HEK293T (cell line): ENCODE measurements at regions not wholly inside any gene's neighbourhood (a gene's known extent, or its start where the extent isn't known, plus 50 kb on each side); places are given as distances from the start of the nearest gene placed in this dataset.

Source experiments
- BHLHE40 ChIP-seq: fragments of 450-650 bp; IDR thresholded peaks from 2 replicates; pipeline ENCODE4 v1.6.1; 2016; ENCODE audit warnings: mild to moderate bottlenecking, moderate library complexity, borderline replicate concordance
- FOXK2 ChIP-seq: fragments of 450-650 bp; IDR thresholded peaks from 2 replicates; pipeline ENCODE4 v1.6.1; 2016; ENCODE audit warnings: mild to moderate bottlenecking
- FOXM1 ChIP-seq: fragments of 450-650 bp; IDR thresholded peaks from 2 replicates; pipeline ENCODE4 v1.6.1; 2017; ENCODE audit warnings: mild to moderate bottlenecking, borderline replicate concordance
- HDGF ChIP-seq: fragments of 450-650 bp; IDR thresholded peaks from 2 replicates; pipeline ENCODE4 v1.6.1; 2017; ENCODE audit warnings: antibody characterized with exemption, borderline replicate concordance
- SP1 ChIP-seq: fragments of 450-650 bp; IDR thresholded peaks from 2 replicates; pipeline ENCODE4 v1.6.1; 2017

DNA sequence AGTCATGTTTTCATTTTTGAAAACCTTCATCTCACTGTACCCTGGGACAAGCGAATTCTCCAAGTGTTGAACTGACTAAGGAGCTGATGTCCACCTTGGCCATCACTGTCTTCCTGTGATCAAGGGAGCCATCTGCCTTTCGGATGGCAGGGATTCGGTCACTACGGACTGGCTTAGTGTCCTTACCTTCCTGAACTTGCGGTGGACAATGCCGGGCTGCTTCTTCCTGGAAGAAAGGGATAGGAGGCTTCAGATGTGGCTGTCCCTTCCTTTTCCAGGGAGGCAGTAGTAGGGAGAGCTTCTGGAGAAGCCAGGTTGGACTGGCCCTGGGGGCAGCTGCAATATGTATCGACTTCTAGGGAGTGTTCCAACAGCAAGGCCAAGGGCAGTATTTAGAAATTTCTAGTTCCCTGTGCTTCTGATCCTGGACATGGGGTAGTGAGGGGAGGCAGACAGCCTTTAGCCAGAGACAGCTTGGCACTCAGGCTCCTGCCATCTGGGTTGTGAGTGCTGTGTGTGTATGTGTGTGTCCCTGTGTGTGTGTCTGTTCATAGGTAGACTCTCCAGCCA lies 114.6 kb downstream of the IER5 start:
- TF ChIP-seq SP1 (no peak), FOXM1 (no peak), BHLHE40 (no peak), HDGF (no peak), FOXK2 (no peak)
